NCI-H82 treated with DMSO at 0.1 percent for 48 hours (cell line): ENCODE measurements at regions not wholly inside any gene's neighbourhood (a gene's known extent, or its start where the extent isn't known, plus 50 kb on each side); places are given as distances from the start of the nearest gene placed in this dataset.
"Not testable (repeated sequence)": the region's sequence is repeated elsewhere in the genome, so short reads cannot be mapped to it uniquely, and the experiment has no call there.

Experiments
- DNase-seq: peaks from one replicate; lab custom pipeline; 2025; ENCODE audit not compliant: unreplicated experiment; lab: John Stamatoyannopoulos, UW

DNA sequence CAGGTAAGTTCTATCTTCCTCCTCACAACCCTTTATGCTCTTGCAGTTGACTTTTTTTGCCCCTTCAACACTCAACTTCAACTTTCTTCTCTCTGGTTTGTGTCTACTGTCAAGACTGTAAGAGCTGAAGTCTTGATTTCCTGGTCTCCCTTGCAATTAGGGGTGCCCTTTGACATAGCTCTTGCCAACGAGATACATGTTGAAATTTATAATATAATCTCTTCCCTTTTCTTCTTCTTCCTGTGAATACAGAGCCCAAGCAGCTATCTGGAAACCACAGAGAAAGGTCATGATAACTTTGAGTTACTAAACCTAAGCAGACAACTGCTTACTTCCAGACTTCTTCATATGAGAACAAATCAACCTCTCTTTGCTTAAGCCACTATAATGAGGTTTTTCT lies 163.5 kb downstream of the MC4R start:
- DNase-seq = no peak

DNA sequence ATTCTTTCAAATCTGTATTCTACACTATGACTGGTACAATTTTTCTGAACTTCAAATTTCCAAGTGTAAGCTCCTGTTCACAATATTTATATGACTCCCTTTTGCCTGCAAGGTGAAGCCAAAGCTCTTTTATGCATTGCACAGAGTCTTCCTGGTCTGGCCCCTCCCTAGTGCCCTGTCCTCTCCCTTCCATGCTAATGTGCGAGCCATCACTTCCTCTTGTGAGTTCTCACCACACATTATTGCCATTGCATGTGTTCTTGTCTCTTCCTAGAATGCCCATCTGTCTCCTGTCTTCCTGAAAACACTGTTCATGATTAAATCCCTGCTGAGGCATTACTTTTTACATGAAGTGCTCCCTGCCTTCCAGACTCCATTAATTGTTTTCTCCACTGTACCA lies 169.9 kb downstream of the MC4R start:
- DNase-seq = no peak

DNA sequence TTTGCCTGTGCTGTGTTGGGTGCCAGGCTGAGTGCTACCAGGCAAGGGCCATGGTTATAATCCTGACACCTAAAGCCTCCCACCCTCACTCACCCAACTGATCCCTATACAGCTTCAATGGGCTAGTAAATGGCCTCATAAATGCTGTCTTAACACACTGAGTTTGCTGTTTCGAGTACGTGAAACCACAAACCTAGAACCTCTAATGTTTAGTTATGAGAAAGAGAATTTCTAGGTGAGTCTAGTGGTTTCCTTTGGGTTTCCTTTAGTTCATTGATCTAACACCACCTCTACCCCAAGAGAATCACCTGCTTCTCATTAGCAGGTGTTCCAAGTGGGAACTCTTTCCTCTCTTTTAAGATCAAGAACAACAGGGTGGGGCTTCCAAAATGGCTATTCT lies 172.0 kb downstream of the MC4R start:
- no peak for DNase-seq

DNA sequence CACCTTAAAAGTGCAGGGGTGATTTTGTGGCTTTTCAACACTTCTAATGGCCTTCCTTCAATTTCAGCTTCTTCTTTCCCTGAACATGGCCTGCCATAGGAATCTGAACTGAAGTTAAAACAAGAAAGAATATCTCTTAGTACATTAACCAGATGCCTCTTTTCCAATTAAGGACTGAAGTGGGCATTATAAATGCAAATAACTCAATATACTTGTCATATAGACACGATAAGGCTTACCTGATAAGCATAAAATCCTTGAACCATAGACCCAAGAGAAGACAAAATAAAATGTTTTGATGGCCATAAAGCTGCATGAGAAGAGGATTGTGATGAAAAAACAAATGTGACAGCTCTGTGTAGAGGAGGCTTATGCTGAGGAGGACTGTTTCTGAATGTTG lies 173.1 kb downstream of the MC4R start:
- DNase-seq = no peak

DNA sequence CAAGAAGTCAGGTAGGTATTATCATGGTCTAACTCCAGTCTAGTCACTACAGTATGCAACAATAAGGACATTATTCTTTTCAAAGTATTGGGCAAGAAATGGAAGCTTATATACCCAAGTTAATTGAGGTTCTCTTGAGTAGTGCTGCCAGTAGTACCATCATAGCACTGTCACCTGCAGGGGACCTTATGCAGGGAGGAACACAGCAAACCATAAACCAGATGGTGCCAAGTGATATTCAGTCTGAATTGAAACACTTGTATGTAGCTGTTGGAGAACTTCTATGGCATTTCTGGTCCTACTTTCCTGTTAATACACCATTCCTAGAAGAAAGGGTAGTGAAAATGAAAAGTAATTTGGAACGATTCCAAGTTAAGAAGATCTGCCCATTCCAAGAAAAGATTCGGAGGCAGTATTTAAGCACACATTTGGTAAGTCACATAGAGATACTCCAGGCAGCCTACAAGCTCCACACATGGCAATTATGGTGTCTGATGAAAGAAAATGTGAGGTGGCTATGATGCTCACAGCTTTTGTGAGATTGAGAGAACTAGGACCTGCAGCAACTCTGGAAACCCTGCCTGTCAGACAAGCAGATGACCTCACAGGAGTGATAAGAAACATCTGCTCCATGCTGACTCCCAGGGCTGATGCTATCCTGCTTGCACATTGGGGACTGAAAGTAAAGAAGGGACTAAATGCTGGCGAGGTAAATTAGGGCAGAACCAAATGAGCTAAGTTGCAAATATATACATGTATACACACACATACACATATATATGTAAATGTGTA lies 174.7 kb downstream of the MC4R start:
- DNase-seq = no peak

DNA sequence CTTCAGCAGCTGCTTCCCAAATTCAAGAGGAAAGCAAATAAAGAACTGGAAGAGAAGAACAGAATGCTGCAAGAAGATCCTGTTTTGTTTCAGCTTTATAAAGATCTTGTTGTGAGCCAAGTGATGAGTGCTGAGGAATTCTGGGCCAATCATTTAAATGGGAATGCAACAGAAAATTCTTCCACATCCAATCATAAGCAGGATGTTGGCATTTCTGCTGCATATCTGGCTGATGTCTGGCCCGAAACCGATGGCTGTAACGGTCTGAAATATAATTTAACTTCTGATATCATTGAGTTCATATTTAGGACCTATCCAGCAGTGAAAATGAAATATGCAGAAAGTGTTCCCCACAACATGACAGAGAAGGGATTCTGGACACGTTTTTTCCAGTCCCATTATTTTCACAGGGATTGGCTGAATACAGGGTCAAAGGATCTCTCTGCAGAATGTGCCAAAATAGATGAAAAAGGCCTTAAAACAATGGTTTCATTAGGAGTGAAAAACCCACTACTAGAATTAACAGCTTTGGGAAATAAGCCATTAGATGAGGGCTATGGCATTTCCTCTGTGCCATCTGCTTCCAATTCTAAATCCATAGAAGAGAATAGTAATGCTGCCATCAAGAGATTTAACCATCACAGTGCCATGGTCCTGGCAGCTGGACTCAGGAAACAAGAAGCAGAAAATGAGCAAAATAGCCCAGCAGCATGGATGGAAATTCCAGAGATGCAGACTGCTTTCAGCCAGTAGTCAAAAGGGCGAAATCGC lies 175.6 kb downstream of the MC4R start:
- no peak for DNase-seq

DNA sequence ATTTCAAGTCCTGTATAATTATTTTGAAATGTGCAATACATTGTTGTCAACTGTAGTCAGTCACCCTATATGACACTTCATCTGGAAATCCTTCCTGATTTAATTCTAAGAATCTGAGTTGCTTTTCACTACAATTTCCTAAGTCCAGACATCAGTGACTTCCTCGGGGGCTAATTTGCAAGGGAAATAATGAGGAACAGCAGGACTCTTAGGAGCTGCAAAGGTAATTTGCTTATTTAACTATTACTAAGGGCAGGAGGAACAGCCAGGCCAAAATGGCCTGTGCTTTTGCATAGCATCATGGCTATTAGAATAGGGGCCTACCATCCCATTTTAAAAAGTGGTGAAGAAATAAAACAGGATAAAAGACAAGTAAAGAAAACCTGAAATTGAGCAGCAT lies 178.8 kb downstream of the MC4R start:
- no peak for DNase-seq

DNA sequence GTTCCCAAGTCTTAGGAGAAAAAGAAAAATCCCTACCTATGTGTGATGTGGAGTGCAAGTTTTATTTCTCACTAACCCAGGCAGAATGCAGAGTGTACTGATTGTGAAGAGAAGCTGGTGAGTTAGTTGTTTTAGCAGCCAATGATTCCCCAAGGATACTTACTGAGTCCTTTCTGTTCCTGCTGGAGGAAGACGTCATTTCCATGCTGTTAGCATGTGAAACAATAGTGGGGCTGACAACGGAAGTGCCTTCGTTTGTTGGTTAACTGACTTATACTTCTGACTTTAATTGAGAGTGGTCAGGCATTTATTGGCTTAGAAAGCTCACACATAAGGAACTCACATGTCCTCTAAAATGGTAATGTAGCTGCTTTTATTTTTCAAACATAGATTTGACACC lies 180.6 kb downstream of the MC4R start:
- no peak for DNase-seq

DNA sequence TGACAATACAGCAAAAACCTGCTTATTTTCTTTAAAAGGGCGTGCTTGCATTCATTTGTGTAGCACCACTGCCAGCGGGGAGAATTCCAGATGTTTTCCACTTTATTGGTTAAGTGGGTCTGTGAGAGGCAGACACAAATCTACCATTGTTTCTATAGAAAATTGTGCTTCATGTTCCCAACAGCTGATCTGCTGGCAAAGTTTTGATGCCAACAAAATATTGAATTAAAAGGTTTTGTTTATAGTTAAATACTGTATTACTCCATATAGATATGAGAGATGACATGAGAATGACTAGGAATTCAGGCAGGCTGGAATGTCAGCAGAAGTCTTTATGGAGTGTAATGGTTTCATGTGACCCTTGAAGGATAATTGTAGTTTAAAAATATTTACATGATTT lies 182.7 kb downstream of the MC4R start:
- no peak for DNase-seq

DNA sequence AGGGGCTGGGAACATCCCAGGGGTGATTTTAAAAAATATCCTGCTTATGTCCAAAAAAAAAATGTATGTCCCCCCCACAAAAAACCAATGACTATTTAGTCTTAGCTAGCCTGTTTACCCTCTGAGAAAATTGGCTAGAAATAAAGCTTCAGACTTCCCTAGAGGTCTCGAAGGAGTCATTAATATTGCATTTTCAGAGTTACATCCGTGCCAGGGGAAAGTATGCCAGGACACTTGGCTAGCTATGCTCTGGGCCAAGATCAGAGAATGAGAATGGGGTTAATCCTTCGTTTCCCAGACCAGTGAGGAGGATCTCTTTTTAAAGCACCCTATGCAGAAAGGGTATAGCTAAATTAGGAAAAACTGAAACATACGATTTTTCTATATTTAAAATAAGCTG lies 183.6 kb downstream of the MC4R start:
- no peak for DNase-seq

DNA sequence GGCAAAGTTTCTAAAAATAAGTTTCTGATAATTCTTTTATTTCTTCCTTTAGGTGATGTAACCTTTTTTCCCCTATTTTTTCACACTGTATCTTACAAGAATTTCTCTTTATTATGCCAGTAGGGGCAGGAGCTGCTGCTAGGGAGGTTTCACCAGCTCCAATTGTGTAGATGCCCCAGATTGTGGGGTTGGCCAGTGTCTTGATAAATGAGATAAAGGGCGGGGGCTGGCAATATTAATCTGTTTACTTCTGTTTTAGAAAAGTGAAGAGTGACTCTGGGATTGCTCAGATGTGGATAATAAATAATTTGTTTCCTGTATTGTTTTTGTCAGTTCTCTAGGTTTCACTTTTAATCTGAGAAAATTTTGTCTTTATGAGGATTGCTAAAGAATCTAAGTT lies 190.4 kb downstream of the MC4R start:
- DNase-seq = no peak

DNA sequence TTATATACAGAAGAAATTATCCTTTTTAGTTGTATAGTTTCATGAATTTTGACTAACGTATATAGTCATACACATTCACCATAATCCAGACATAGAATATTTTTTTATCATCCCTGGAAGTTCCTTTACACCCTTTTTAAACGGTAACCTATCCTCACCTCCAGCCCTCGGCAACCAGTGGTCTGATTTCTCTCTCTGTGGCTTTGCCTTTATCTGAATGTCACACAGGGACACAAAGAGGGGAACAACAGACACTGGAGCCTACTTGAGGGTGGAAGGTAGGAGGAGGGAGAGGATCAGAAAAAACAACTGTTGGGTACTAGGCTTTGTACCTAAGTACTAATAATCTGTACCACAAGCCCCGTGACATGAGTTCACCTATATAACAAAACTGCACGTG lies 191.9 kb downstream of the MC4R start:
- no peak for DNase-seq

DNA sequence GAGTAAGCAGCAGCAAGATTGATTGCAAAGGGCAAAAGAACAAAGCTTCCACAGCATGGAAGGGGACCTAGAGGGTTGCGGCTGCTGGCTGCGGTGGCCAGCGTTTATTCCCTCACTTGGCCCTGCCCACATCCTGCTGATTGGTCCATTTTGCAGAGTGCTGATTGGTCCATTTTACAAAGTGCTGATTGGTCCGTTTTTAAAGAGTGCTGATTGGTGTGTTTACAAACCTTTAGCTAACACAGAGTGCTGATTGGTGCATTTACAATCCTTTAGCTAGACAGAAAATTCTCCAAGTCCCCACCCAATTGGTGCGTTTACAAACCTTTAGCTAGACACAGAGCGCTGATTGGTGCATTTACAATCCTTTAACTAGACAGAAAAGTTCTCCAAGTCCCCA lies 194.4 kb downstream of the MC4R start:
- DNase-seq = not testable (repeated sequence)

DNA sequence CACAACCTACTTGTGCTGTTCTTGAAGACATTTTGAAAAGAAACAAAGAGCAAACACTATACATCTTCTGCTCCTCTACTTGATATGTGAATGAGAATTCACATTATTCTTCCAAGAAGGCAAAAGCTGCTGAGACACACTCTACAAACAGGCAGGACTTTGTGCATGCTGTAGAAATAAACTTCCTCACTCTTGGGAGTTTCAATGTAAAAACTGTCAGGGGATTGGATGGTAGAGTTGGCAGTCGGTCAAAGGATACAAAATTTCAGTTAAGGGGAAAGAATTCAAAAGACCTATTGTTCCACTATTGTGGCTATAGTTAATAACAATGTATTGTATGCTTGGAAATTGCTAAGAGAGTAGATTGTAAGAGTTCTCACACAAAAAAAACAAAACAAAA lies 196.3 kb downstream of the MC4R start:
- no peak for DNase-seq

DNA sequence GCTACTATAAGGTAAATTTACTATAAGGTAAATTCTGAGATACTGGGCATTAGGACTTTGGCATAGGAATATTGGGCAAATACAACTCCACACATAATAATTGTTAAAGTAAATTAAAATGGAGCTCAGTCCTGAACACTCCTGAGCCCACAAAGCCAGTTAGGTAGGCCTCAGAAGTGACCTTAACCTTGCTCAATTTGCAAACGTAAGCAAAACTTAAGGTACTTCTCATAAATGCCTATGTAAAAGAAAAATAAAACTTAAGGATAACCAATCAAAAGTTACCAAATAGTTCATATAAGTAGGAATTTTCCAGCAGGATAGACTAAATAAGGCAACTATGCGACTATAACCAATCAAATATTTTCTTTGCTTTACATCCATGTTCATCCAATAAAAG lies 197.7 kb downstream of the MC4R start:
- no peak for DNase-seq

DNA sequence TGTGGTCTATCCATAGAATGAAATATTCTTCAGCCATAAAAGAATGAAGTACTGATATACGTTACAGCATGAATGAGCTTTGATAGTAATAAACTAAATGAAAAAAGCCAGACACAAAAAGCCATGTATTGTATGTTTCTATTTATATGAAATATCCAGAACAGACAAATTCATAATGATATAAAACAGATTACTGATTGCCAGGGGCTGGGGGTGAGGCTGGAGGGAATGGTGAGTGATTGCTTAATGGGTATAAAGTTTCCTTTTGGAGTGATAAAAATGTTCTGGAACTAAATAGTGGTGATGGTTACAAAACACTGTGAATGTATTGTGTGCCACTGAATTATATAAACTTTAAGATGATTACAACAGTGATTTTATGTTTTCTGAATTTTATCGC lies 200.5 kb downstream of the MC4R start:
- DNase-seq = no peak

DNA sequence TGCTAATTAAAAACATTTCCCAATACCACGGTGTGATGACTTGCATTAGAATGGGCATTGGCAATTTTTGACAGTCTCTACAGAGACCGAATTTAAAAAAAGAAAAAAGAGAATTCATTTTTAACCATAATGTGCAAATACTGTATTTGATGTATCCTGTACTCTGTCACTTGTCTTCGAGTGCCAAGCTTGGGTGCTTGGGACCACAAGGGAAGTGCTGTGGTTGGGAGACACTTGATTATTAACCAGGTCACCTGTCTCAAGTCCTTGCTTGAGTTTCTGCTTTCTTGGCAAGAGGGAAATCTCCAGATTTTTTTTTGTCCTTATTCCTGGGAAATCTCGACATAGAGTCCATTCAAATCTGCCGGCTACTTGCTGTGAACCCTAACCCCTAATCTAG lies 209.0 kb downstream of the MC4R start:
- no peak for DNase-seq

DNA sequence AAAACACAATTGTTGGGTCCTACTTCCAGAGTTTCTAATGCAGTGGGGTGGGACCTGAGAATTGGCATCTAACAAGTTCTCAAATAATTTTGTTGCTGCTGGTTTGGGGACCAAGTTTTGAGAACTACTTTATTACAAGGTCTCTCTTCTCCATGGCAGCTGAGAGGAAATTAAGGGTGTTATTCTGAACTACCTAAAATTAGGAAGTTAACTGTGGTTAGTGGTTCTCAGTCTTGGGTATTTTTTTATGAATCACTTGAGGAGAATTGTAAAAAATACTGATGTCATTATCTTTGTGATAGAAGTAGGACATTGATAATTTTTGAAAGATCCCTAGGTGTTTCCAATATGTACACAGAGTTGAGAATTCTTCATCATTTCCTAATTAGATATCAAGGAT lies 210.2 kb downstream of the MC4R start:
- DNase-seq = no peak

DNA sequence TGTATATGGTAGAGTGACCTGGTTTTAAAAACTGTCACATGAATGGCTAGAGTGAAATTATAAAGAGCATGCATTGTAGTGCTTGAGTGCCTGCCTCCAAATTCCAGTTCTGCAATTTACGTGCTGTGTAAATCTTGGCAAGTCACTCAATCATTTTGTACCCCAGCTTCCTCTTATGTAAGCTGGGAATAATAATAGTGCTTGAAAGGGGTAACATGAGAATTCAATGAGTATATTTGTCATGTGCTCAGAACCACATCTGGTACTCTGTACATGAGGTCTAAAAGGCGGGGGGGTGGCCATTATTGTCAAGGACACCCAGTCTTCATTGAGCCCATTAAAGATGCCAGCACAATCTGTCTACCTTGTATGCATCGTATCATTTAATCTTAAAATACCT lies 214.8 kb downstream of the MC4R start:
- no peak for DNase-seq

DNA sequence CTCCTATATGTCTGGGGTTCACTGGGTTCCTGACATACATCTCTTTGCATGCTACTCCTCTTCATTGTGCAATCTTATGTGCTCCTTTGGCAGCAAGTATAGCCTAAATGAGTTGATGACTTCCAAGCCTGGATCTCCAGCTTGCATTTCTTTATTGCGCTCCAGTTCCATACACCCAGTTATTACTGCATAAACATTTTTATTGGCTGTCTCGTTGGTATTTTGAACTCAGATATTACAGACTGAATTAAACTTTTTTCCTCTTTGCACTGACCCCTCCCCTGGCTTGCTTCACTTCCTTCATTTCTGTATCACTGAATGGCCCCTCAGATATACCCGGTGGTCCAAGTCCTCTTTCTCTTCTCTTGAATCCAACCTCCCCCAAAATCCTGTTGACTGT lies 219.2 kb downstream of the MC4R start:
- DNase-seq = no peak

DNA sequence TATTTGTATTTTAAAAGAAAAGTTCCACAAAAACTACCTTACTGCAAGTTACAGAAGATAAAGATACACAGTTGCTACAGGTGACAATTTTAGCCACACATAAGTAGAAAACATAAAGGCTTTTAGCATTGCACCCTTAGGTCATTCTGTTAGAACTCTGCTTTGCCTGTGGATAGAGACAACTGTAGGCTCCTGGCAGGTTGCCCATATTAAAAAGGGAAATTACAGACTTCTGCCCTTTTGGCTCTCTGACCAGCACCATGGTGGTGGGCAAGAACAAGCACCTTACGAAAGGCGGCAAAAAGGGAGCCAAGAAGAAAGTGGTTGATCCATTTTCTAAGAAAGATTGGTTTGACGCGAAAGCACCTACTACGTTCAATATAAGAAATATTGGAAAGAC lies 223.3 kb downstream of the MC4R start:
- DNase-seq = no peak

DNA sequence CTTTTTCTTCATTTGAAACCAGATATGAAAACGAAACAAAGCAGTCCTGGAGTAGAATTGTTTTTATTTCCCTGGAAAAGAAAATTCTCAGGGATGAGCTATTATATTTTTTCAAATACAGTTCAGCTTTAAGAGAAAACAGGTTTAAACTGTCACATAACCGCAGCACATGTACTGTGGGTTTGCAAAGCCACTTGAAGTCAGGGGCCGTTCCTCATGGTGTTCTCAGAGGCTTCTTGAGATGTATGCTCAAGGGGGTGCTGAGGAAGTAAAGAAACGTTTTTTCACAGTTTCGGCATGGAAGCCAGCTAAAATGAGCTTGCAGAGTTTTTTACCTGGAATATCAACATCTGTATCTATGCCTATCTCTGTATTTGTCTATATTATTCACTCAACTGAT lies 225.3 kb downstream of the MC4R start:
- DNase-seq = no peak
